GM21447 (cell line): ENCODE measurements at regions not wholly inside any gene's neighbourhood (a gene's known extent, or its start where the extent isn't known, plus 50 kb on each side); places are given as distances from the start of the nearest gene placed in this dataset.

Source experiments
- ATAC-seq: cut with Tn5 transposase; IDR thresholded peaks from one replicate; pipeline ENCODE4 v1.9.1; 2021; ENCODE audit not compliant: unreplicated experiment

GRCh38 chr6:87938287-87938686, 109.4 kb upstream of the SPACA1 start:
- no peak for ATAC-seq

- ATAC-seq = no peak
Measured at GRCh38 chr6:87936065-87936464, 111.6 kb upstream of the SPACA1 start.

GRCh38 chr6:87935196-87935595, 112.4 kb upstream of the SPACA1 start:
- ATAC-seq = no peak

- ATAC-seq = no peak
Measured at GRCh38 chr6:87932361-87932760, 115.3 kb upstream of the SPACA1 start.

- peak; percentile 66 for ATAC-seq
Measured at GRCh38 chr6:87929843-87930288, 117.8 kb upstream of the SPACA1 start.

GRCh38 chr6:87926687-87927086, 121.0 kb upstream of the SPACA1 start:
- ATAC-seq = no peak

- ATAC-seq = no peak
Measured at GRCh38 chr6:87926072-87926471, 121.6 kb upstream of the SPACA1 start.

- peak; percentile 53 for ATAC-seq
Measured at GRCh38 chr6:87925373-87926060, 122.1 kb upstream of the SPACA1 start.

- no peak for ATAC-seq
Measured at GRCh38 chr6:87923389-87924050, 124.1 kb upstream of the SPACA1 start.

- ATAC-seq = peak; percentile 74
Measured at GRCh38 chr6:87922947-87923330, 124.7 kb upstream of the SPACA1 start.

GRCh38 chr6:87922196-87922946, 125.3 kb upstream of the SPACA1 start:
- ATAC-seq = peak; percentile 12

GRCh38 chr6:87921034-87921433, 126.6 kb upstream of the SPACA1 start:
- ATAC-seq = no peak

- no peak for ATAC-seq
Measured at GRCh38 chr6:87920245-87920644, 127.4 kb upstream of the SPACA1 start.

- no peak for ATAC-seq
Measured at GRCh38 chr6:87919416-87919815, 128.2 kb upstream of the SPACA1 start.

- ATAC-seq = no peak
Measured at GRCh38 chr6:87919001-87919400, 128.6 kb upstream of the SPACA1 start.

GRCh38 chr6:87918461-87918941, 129.1 kb upstream of the SPACA1 start:
- ATAC-seq = no peak

GRCh38 chr6:87917886-87918285, 129.8 kb upstream of the SPACA1 start:
- ATAC-seq = no peak

- ATAC-seq = no peak
Measured at GRCh38 chr6:87916446-87916845, 131.2 kb upstream of the SPACA1 start.

GRCh38 chr6:87914637-87915395, 132.8 kb upstream of the SPACA1 start:
- peak; percentile 88 for ATAC-seq

GRCh38 chr6:87913974-87914373, 133.7 kb upstream of the SPACA1 start:
- no peak for ATAC-seq

- no peak for ATAC-seq
Measured at GRCh38 chr6:87912102-87912501, 135.5 kb upstream of the SPACA1 start.
